ENCODE measurements at regions not wholly inside any gene's neighbourhood (a gene's known extent, or its start where the extent isn't known, plus 50 kb on each side); places are given as distances from the start of the nearest gene placed in this dataset.

DNA sequence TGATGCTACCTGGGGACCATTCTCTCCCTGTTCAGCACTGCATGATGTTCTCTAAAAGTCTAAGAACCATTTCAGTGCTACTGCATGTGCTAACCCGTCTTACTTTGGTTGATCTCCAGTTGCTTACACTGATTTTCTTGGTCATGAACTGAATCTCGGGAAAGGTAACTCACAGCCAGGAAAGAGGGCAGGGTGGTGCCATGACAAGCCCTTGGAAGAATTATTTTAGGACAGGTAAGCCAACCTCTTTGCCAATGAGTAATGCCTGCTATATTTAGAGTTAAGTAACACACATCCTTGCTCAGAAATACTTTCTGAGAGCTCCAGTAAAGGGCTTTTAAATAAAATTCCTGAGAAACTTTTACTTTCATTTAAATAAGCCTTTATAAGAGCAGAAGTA lies 126.7 kb downstream of the ARL4A start:
- Histone ChIP-seq H3K9me3 (replicated peaks; ENCODE audit: control insufficient read depth, insufficient read depth, low read length) (no peaks in the 10 kb centered on the region), H3K36me3 (ENCODE audit: control insufficient read depth in 2 of 2, insufficient read depth in 2 of 2, low read length in 1 of 2) (no peaks in the 10 kb centered on the region), H3K4me1 (ENCODE audit: control insufficient read depth, insufficient read depth, low read length) (no peaks in the 10 kb centered on the region), H2AFZ (ENCODE audit: control insufficient read depth, low read depth, low read length) (no peak overlapping the region), H3K4me3 (no peak overlapping the region), H3K27ac (ENCODE audit: control insufficient read depth, insufficient read depth) (no peak overlapping the region), H3K9ac (ENCODE audit: control insufficient read depth, insufficient read depth, low read length) (no peak overlapping the region), H3K79me2 (ENCODE audit: control insufficient read depth, insufficient read depth, low read length) (no peaks in the 10 kb centered on the region), H3K27me3 (replicated peaks in 1 of 2; ENCODE audit: control insufficient read depth in 2 of 2, insufficient read depth in 2 of 2, low read length in 1 of 2) (no peaks in the 10 kb centered on the region), H3K4me2 (ENCODE audit: control insufficient read depth, insufficient read depth) (no peak overlapping the region), H4K20me1 (ENCODE audit: control insufficient read depth, insufficient read depth) (no peaks in the 10 kb centered on the region)
- no peak for TF ChIP-seq POLR2AphosphoS2 (IDR thresholded peaks at IDR 0.05; ENCODE audit: low read depth, low read length)
- TF ChIP-seq, protein P1, sequence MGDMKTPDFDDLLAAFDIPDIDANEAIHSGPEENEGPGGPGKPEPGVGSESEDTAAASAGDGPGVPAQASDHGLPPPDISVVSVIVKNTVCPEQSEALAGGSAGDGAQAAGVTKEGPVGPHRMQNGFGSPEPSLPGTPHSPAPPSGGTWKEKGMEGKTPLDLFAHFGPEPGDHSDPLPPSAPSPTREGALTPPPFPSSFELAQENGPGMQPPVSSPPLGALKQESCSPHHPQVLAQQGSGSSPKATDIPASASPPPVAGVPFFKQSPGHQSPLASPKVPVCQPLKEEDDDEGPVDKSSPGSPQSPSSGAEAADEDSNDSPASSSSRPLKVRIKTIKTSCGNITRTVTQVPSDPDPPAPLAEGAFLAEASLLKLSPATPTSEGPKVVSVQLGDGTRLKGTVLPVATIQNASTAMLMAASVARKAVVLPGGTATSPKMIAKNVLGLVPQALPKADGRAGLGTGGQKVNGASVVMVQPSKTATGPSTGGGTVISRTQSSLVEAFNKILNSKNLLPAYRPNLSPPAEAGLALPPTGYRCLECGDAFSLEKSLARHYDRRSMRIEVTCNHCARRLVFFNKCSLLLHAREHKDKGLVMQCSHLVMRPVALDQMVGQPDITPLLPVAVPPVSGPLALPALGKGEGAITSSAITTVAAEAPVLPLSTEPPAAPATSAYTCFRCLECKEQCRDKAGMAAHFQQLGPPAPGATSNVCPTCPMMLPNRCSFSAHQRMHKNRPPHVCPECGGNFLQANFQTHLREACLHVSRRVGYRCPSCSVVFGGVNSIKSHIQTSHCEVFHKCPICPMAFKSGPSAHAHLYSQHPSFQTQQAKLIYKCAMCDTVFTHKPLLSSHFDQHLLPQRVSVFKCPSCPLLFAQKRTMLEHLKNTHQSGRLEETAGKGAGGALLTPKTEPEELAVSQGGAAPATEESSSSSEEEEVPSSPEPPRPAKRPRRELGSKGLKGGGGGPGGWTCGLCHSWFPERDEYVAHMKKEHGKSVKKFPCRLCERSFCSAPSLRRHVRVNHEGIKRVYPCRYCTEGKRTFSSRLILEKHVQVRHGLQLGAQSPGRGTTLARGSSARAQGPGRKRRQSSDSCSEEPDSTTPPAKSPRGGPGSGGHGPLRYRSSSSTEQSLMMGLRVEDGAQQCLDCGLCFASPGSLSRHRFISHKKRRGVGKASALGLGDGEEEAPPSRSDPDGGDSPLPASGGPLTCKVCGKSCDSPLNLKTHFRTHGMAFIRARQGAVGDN (IDR thresholded peaks at IDR 0.05) = no peak
- no peak for TF ChIP-seq ZNF207 (IDR thresholded peaks at IDR 0.05; ENCODE audit: borderline replicate concordance)
- TF ChIP-seq MYB (IDR thresholded peaks at IDR 0.05; ENCODE audit: borderline replicate concordance, low read depth, low read length) = no peak
- SMC1A ChIA-PET (ENCODE audit: uncharacterized antibody, unreplicated experiment) = no interaction called here
- 12% methylated on average over 2 of the region's 2 CpGs for WGBS (ENCODE audit: insufficient coverage, insufficient replicate concordance, low lambda C conversion rate, missing lambda C conversion rate)
- ATAC-seq = no peak
- DNase-seq (ENCODE audit: low read depth, low spot score) = no peak
- in situ Hi-C loops (cut with MboI) = no loop called here
- CTCF ChIA-PET = interaction anchor here (0.6 kb wide), 1 partner anchor 855 kb away, joined by 3 read pairs; no protein-coding TSS in a partner anchor
- no peak for FAIRE-seq
- POLR2A ChIA-PET = no interaction called here
- intact Hi-C loops (cut with micrococcal nuclease; ENCODE audit: unreplicated experiment) = no loop called here
- RAD21 ChIA-PET (ENCODE audit: unreplicated experiment) = no interaction called here
- no TSS peak for BruUV-seq (replicated peaks)

DNA sequence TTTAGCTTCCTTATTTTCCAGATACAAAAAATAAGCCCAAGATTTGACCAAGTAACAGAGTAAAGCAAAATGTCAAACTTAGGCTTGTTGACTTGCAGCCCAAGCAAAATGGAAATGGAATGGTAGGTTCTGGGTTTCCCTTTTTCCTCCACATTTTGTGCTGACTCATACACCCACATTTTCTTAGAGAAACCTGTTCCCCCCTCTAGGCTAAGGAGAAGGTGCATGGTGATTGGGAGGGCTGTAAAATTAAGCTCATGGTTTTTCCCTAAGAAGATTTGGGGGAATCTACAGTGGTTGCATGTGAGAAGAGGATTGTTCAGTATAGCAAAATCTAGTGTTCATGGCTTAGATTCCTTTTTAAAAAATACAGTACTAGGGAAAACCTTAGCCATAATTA lies 127.4 kb downstream of the ARL4A start:
- no peaks in the 10 kb centered on the region for H3K27me3 ChIP-seq (replicated peaks in 1 of 2; ENCODE audit: control insufficient read depth in 2 of 2, insufficient read depth in 2 of 2, low read length in 1 of 2)
- CTCF ChIA-PET = interaction anchor here (0.6 kb wide), 1 partner anchor 855 kb away, joined by 3 read pairs; no protein-coding TSS in a partner anchor
- H3K9me3 ChIP-seq (replicated peaks; ENCODE audit: control insufficient read depth, insufficient read depth, low read length) = no peaks in the 10 kb centered on the region
- no peak overlapping the region for H3K4me2 ChIP-seq (ENCODE audit: control insufficient read depth, insufficient read depth)
- ATAC-seq = no peak
- H3K9ac ChIP-seq (ENCODE audit: control insufficient read depth, insufficient read depth, low read length) = no peak overlapping the region
- in situ Hi-C loops (cut with MboI) (no loop called here), intact Hi-C loops (cut with micrococcal nuclease; ENCODE audit: unreplicated experiment) (no loop called here)
- FAIRE-seq = no peak
- SMC1A ChIA-PET (ENCODE audit: uncharacterized antibody, unreplicated experiment) = interaction anchor here (0.6 kb wide), 1 partner anchor 290 kb away, joined by 3 read pairs; no protein-coding TSS in a partner anchor
- no peaks in the 10 kb centered on the region for H4K20me1 ChIP-seq (ENCODE audit: control insufficient read depth, insufficient read depth)
- no peaks in the 10 kb centered on the region for H3K4me1 ChIP-seq (ENCODE audit: control insufficient read depth, insufficient read depth, low read length)
- POLR2A ChIA-PET = no interaction called here
- H3K36me3 ChIP-seq (ENCODE audit: control insufficient read depth in 2 of 2, insufficient read depth in 2 of 2, low read length in 1 of 2) = no peaks in the 10 kb centered on the region
- no peaks in the 10 kb centered on the region for H3K79me2 ChIP-seq (ENCODE audit: control insufficient read depth, insufficient read depth, low read length)
- DNase-seq (ENCODE audit: low read depth, low spot score) = no peak
- RAD21 ChIA-PET (ENCODE audit: unreplicated experiment) = no interaction called here
- H2AFZ ChIP-seq (ENCODE audit: control insufficient read depth, low read depth, low read length) = no peak overlapping the region
- no peak overlapping the region for H3K4me3 ChIP-seq
- no TSS peak for BruUV-seq (replicated peaks)
- H3K27ac ChIP-seq (ENCODE audit: control insufficient read depth, insufficient read depth) = no peak overlapping the region
- no peak for TF ChIP-seq RBBP5 (conservative IDR thresholded peaks at IDR 0.05)
- TF ChIP-seq, protein P2, sequence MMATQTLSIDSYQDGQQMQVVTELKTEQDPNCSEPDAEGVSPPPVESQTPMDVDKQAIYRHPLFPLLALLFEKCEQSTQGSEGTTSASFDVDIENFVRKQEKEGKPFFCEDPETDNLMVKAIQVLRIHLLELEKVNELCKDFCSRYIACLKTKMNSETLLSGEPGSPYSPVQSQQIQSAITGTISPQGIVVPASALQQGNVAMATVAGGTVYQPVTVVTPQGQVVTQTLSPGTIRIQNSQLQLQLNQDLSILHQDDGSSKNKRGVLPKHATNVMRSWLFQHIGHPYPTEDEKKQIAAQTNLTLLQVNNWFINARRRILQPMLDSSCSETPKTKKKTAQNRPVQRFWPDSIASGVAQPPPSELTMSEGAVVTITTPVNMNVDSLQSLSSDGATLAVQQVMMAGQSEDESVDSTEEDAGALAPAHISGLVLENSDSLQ (IDR thresholded peaks at IDR 0.05) = no peak
- TF ChIP-seq MEF2A (IDR thresholded peaks at IDR 0.05; ENCODE audit: insufficient read depth, low read depth, low read length) = no peak
- TF ChIP-seq, protein P3, sequence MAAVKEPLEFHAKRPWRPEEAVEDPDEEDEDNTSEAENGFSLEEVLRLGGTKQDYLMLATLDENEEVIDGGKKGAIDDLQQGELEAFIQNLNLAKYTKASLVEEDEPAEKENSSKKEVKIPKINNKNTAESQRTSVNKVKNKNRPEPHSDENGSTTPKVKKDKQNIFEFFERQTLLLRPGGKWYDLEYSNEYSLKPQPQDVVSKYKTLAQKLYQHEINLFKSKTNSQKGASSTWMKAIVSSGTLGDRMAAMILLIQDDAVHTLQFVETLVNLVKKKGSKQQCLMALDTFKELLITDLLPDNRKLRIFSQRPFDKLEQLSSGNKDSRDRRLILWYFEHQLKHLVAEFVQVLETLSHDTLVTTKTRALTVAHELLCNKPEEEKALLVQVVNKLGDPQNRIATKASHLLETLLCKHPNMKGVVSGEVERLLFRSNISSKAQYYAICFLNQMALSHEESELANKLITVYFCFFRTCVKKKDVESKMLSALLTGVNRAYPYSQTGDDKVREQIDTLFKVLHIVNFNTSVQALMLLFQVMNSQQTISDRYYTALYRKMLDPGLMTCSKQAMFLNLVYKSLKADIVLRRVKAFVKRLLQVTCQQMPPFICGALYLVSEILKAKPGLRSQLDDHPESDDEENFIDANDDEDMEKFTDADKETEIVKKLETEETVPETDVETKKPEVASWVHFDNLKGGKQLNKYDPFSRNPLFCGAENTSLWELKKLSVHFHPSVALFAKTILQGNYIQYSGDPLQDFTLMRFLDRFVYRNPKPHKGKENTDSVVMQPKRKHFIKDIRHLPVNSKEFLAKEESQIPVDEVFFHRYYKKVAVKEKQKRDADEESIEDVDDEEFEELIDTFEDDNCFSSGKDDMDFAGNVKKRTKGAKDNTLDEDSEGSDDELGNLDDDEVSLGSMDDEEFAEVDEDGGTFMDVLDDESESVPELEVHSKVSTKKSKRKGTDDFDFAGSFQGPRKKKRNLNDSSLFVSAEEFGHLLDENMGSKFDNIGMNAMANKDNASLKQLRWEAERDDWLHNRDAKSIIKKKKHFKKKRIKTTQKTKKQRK (IDR thresholded peaks at IDR 0.05; ENCODE audit: low read depth, low read length) = no peak
- no peak for TF ChIP-seq SMC3 (IDR thresholded peaks at IDR 0.05; ENCODE audit: borderline replicate concordance, low read length)
- TF ChIP-seq ZZZ3 (IDR thresholded peaks at IDR 0.05; ENCODE audit: control insufficient read depth, insufficient read length, low read depth) = no peak

All from GM12878 (cell line).